HEK293 (cell line): ENCODE measurements at regions not wholly inside any gene's neighbourhood (a gene's known extent, or its start where the extent isn't known, plus 50 kb on each side); places are given as distances from the start of the nearest gene placed in this dataset.

Experiments used
- CTCF ChIA-PET: fragments of 350-600 bp; formaldehyde crosslinking; extraction: SDS; loops from one replicate; lab custom pipeline; 2021; ENCODE audit warnings: antibody characterized with exemption; lab: Yijun Ruan, JAX
- POLR2A ChIA-PET: fragments of 300-600 bp; formaldehyde crosslinking; extraction: SDS; loops from one replicate; lab custom pipeline; 2020; ENCODE audit warnings: antibody characterized with exemption, inconsistent platforms; lab: Yijun Ruan, JAX
- H3K27ac ChIP-seq: fragments of 200-500 bp; sonication (Bioruptor generic); 2 replicates; pipeline ENCODE4 v1.5.1; 2014; ENCODE audit warnings: low read depth, low read length, control low read depth, inconsistent platforms; ENCODE audit errors: extremely low read depth
- H3K36me3 ChIP-seq, 2 experiments: fragments of 200-500 bp in 1 of 2; sonication (Bioruptor generic) in 1 of 2; 1 replicate in 1 of 2; 2 replicates in 1 of 2; pipeline ENCODE4 v1.5.1; 2014 to 2017; ENCODE audit warnings: inconsistent platforms in 2 of 2, low read length in 2 of 2; ENCODE audit not compliant: control insufficient read depth in 2 of 2, insufficient read depth in 1 of 2
- H3K4me1 ChIP-seq: fragments of 200-500 bp; sonication (Bioruptor generic); 2 replicates; pipeline ENCODE4 v1.5.1; 2014; ENCODE audit warnings: mild to moderate bottlenecking, low read length, inconsistent platforms; ENCODE audit not compliant: control insufficient read depth, insufficient read depth
- H3K4me3 ChIP-seq: 2 replicates; pipeline ENCODE4 v1.5.1; 2011; ENCODE audit warnings: low read depth, mild to moderate bottlenecking, control low read depth, low read length, moderate library complexity
- H3K9me3 ChIP-seq: fragments of 200-500 bp; sonication (Bioruptor generic); 2 replicates; pipeline ENCODE4 v1.5.1; 2014; ENCODE audit warnings: low read depth, low read length, inconsistent platforms; ENCODE audit not compliant: control insufficient read depth, insufficient read depth
- BCL11B ChIP-seq: fragments of 450-650 bp; formaldehyde crosslinking; IDR thresholded peaks from 2 replicates; pipeline ENCODE4 v1.5.1; 2016; ENCODE audit warnings: low read depth, missing biosample characterization, missing genetic modification characterization
- FEZF1 ChIP-seq: fragments of 450-650 bp; formaldehyde crosslinking; IDR thresholded peaks from 2 replicates; pipeline ENCODE4 v1.5.1; 2016; ENCODE audit warnings: missing biosample characterization, missing genetic modification characterization
- GLIS2 ChIP-seq: fragments of 450-650 bp; formaldehyde crosslinking; IDR thresholded peaks from 2 replicates; pipeline ENCODE4 v1.5.1; 2016; ENCODE audit warnings: missing biosample characterization, missing genetic modification characterization
- HIC1 ChIP-seq: fragments of 450-650 bp; formaldehyde crosslinking; IDR thresholded peaks from 2 replicates; pipeline ENCODE4 v1.5.1; 2016; ENCODE audit warnings: missing biosample characterization, missing genetic modification characterization
- REST ChIP-seq: fragments of 450-650 bp; formaldehyde crosslinking; IDR thresholded peaks from 2 replicates; pipeline ENCODE4 v1.5.1; 2016; ENCODE audit warnings: missing biosample characterization, missing genetic modification characterization
- SCRT2 ChIP-seq: fragments of 450-650 bp; formaldehyde crosslinking; IDR thresholded peaks from 2 replicates; pipeline ENCODE4 v1.5.1; 2016; ENCODE audit warnings: missing biosample characterization, missing genetic modification characterization
- SETDB1 ChIP-seq: IDR thresholded peaks from one replicate; pipeline ENCODE4 v1.6.1; 2017; ENCODE audit warnings: mild to moderate bottlenecking, low read length, moderate library complexity, mixed read lengths; ENCODE audit not compliant: insufficient read length
- TRIM28 ChIP-seq: IDR thresholded peaks from 2 replicates; pipeline ENCODE4 v1.6.1; 2011; ENCODE audit warnings: low read length, control low read depth, borderline replicate concordance
- ZBTB48 ChIP-seq: fragments of 450-650 bp; formaldehyde crosslinking; IDR thresholded peaks from 2 replicates; pipeline ENCODE4 v1.5.1; 2016; ENCODE audit warnings: missing biosample characterization, missing genetic modification characterization
- ZNF155 ChIP-seq: fragments of 450-650 bp; formaldehyde crosslinking; IDR thresholded peaks from 2 replicates; pipeline ENCODE4 v1.5.1; 2016; ENCODE audit warnings: missing biosample characterization, missing genetic modification characterization
- ZNF184 ChIP-seq: fragments of 450-650 bp; IDR thresholded peaks from 2 replicates; pipeline ENCODE4 v1.5.1; 2018; ENCODE audit warnings: missing biosample characterization, mild to moderate bottlenecking, missing genetic modification characterization
- ZNF24 ChIP-seq: fragments of 450-650 bp; formaldehyde crosslinking; IDR thresholded peaks from 2 replicates; pipeline ENCODE4 v1.5.1; 2016; ENCODE audit warnings: missing biosample characterization, missing genetic modification characterization
- ZNF292 ChIP-seq: fragments of 450-650 bp; formaldehyde crosslinking; IDR thresholded peaks from 2 replicates; pipeline ENCODE4 v1.5.1; 2016; ENCODE audit warnings: low read depth, missing biosample characterization, missing genetic modification characterization, borderline replicate concordance
- ZNF394 ChIP-seq: fragments of 450-650 bp; formaldehyde crosslinking; IDR thresholded peaks from 2 replicates; pipeline ENCODE4 v1.5.1; 2016; ENCODE audit warnings: missing biosample characterization, missing genetic modification characterization, mild to moderate bottlenecking, moderate library complexity, borderline replicate concordance
- ZNF48 ChIP-seq: fragments of 450-650 bp; formaldehyde crosslinking; IDR thresholded peaks from 2 replicates; pipeline ENCODE4 v1.5.1; 2016; ENCODE audit warnings: missing biosample characterization, missing genetic modification characterization
- ZNF521 ChIP-seq: fragments of 450-650 bp; formaldehyde crosslinking; IDR thresholded peaks from 2 replicates; pipeline ENCODE4 v1.5.1; 2017; ENCODE audit warnings: missing biosample characterization, mild to moderate bottlenecking, missing genetic modification characterization
- ZNF544 ChIP-seq: fragments of 450-650 bp; formaldehyde crosslinking; IDR thresholded peaks from 2 replicates; pipeline ENCODE4 v1.5.0; 2017; ENCODE audit warnings: missing biosample characterization, missing genetic modification characterization
- ZNF571 ChIP-seq: fragments of 450-650 bp; formaldehyde crosslinking; IDR thresholded peaks from 2 replicates; pipeline ENCODE4 v1.5.0; 2017; ENCODE audit warnings: missing biosample characterization, missing genetic modification characterization
- ZNF623 ChIP-seq: fragments of 450-650 bp; formaldehyde crosslinking; IDR thresholded peaks from 2 replicates; pipeline ENCODE4 v1.5.1; 2016; ENCODE audit warnings: missing biosample characterization, missing genetic modification characterization
- ZNF624 ChIP-seq: fragments of 450-650 bp; formaldehyde crosslinking; IDR thresholded peaks from 2 replicates; pipeline ENCODE4 v1.5.1; 2017; ENCODE audit warnings: missing biosample characterization, missing genetic modification characterization
- ZNF658 ChIP-seq: fragments of 450-650 bp; formaldehyde crosslinking; IDR thresholded peaks from 2 replicates; pipeline ENCODE4; 2016; ENCODE audit warnings: missing biosample characterization, missing genetic modification characterization
- ZSCAN16 ChIP-seq: fragments of 450-650 bp; formaldehyde crosslinking; IDR thresholded peaks from 2 replicates; pipeline ENCODE4 v1.5.1; 2016; ENCODE audit warnings: missing biosample characterization, missing genetic modification characterization
- ZSCAN18 ChIP-seq: fragments of 450-650 bp; formaldehyde crosslinking; IDR thresholded peaks from 2 replicates; pipeline ENCODE4 v1.5.1; 2016; ENCODE audit warnings: missing biosample characterization, missing genetic modification characterization
- TF ChIP-seq, protein P1 (sequence below): fragments of 450-650 bp; formaldehyde crosslinking; IDR thresholded peaks from 2 replicates; pipeline ENCODE4 v1.5.0; 2017; ENCODE audit warnings: missing biosample characterization, missing genetic modification characterization, borderline replicate concordance

- POLR2A ChIA-PET = no interaction called here
- Histone ChIP-seq H3K36me3 (no peaks in the 10 kb centered on the region), H3K4me3 (no peak overlapping the region), H3K9me3 (no peaks in the 10 kb centered on the region), H3K4me1 (no peaks in the 10 kb centered on the region), H3K27ac (no peak overlapping the region)
- CTCF ChIA-PET = no interaction called here
- no peak for TF ChIP-seq TRIM28
- no peak for TF ChIP-seq GLIS2
- no peak for TF ChIP-seq ZNF48 (tag by site-specific recombination)
- no peak for TF ChIP-seq ZBTB48
- TF ChIP-seq ZNF292 = no peak
- TF ChIP-seq BCL11B (tag by site-specific recombination) = no peak
- TF ChIP-seq FEZF1 (tag by site-specific recombination) = no peak
- TF ChIP-seq ZNF571 (tag by site-specific recombination) = no peak
- TF ChIP-seq ZNF544 (tag by site-specific recombination) = no peak
- no peak for TF ChIP-seq ZSCAN16
- no peak for TF ChIP-seq REST (tag by site-specific recombination)
- no peak for TF ChIP-seq ZNF184 (tag by site-specific recombination)
- no peak for TF ChIP-seq ZNF155
- no peak for TF ChIP-seq ZNF394 (tag by site-specific recombination)
- no peak for TF ChIP-seq ZSCAN18 (tag by site-specific recombination)
Observed at GRCh38 chr20:42003380-42003779, 385.2 kb upstream of the CHD6 start.

GRCh38 chr20:41998539-41999341 is 380.6 kb upstream of the CHD6 start:
- Histone ChIP-seq H3K36me3 (no peaks in the 10 kb centered on the region), H3K9me3 (no peaks in the 10 kb centered on the region), H3K4me1 (no peaks in the 10 kb centered on the region), H3K27ac (no peak overlapping the region), H3K4me3 (no peak overlapping the region)
- CTCF ChIA-PET = interaction anchor here (0.7 kb wide), 1 partner anchor 299 kb away, joined by 3 read pairs; no protein-coding TSS in a partner anchor
- TF ChIP-seq SCRT2 (tag by site-specific recombination) = 0 out of 2 replicates have a peak, but pooled peaks have one; percentile 42
- no peak for TF ChIP-seq ZNF624 (tag by site-specific recombination)
- POLR2A ChIA-PET = no interaction called here

- POLR2A ChIA-PET = no interaction called here
- CTCF ChIA-PET = no interaction called here
- Histone ChIP-seq H3K36me3 (no peaks in the 10 kb centered on the region), H3K27ac (no peak overlapping the region), H3K9me3 (no peaks in the 10 kb centered on the region), H3K4me1 (no peaks in the 10 kb centered on the region), H3K4me3 (no peak overlapping the region)
- TF ChIP-seq SETDB1 = no peak
- TF ChIP-seq ZNF521 = no peak
- TF ChIP-seq, protein P1, sequence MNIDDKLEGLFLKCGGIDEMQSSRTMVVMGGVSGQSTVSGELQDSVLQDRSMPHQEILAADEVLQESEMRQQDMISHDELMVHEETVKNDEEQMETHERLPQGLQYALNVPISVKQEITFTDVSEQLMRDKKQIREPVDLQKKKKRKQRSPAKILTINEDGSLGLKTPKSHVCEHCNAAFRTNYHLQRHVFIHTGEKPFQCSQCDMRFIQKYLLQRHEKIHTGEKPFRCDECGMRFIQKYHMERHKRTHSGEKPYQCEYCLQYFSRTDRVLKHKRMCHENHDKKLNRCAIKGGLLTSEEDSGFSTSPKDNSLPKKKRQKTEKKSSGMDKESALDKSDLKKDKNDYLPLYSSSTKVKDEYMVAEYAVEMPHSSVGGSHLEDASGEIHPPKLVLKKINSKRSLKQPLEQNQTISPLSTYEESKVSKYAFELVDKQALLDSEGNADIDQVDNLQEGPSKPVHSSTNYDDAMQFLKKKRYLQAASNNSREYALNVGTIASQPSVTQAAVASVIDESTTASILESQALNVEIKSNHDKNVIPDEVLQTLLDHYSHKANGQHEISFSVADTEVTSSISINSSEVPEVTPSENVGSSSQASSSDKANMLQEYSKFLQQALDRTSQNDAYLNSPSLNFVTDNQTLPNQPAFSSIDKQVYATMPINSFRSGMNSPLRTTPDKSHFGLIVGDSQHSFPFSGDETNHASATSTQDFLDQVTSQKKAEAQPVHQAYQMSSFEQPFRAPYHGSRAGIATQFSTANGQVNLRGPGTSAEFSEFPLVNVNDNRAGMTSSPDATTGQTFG = no peak
- no peak for TF ChIP-seq ZSCAN16
- TF ChIP-seq ZNF658 (tag by site-specific recombination) = no peak
- no peak for TF ChIP-seq HIC1
- no peak for TF ChIP-seq ZNF24 (tag by site-specific recombination)
- TF ChIP-seq ZNF623 (tag by site-specific recombination) = no peak
Observed at GRCh38 chr20:41996951-41997350, 378.8 kb upstream of the CHD6 start.
